AG04449 (cell line): ENCODE measurements at regions not wholly inside any gene's neighbourhood (a gene's known extent, or its start where the extent isn't known, plus 50 kb on each side); places are given as distances from the start of the nearest gene placed in this dataset.

Experiments used
- CTCF ChIA-PET: fragments of 350-600 bp; formaldehyde crosslinking; extraction: SDS; loops from one replicate; lab custom pipeline; 2021; ENCODE audit warnings: antibody characterized with exemption; lab: Yijun Ruan, JAX
- POLR2A ChIA-PET: fragments of 400-600, 350-600 bp; formaldehyde crosslinking; extraction: SDS; loops from one replicate; lab custom pipeline; 2020; ENCODE audit warnings: antibody characterized with exemption, inconsistent platforms; lab: Yijun Ruan, JAX
- DNase-seq: peaks from one replicate; pipeline ENCODE4 v3.0.0-alpha.2; 2010; ENCODE audit warnings: low read depth, low spot score
- H3K4me3 ChIP-seq: 2 replicates; pipeline ENCODE4 v1.5.1; 2011; ENCODE audit warnings: low read depth, mild to moderate bottlenecking, control low read depth, low read length
- CTCF ChIP-seq: IDR thresholded peaks from one replicate; pipeline ENCODE4 v1.5.1; 2011; ENCODE audit warnings: mild to moderate bottlenecking, moderate library complexity, low read length, control low read depth, inconsistent platforms; ENCODE audit not compliant: insufficient read depth; ENCODE audit errors: missing control alignments

- POLR2A ChIA-PET, result interaction anchor here (0.8 kb wide), 1 partner anchor 92 kb away, joined by 3 read pairs; no protein-coding TSS in a partner anchor
- TF ChIP-seq CTCF, result no peak
- H3K4me3 ChIP-seq, result no peak overlapping the region
- CTCF ChIA-PET, result interaction anchor here (0.7 kb wide), 1 partner anchor 9 kb away, joined by 3 read pairs; no protein-coding TSS in a partner anchor
- DNase-seq, result peak; percentile 89
Measured at GRCh38 chr15:96181873-96182301, 148.6 kb upstream of the NR2F2 start.

- no peak for DNase-seq
- POLR2A ChIA-PET, result no interaction called here
- no peak for TF ChIP-seq CTCF
- CTCF ChIA-PET, result no interaction called here
- H3K4me3 ChIP-seq, result no peak overlapping the region
Measured at GRCh38 chr15:96182736-96183513, 147.6 kb upstream of the NR2F2 start.

- H3K4me3 ChIP-seq, result no peak overlapping the region
- DNase-seq, result no peak
- ChIA-PET POLR2A (no interaction called here), CTCF (no interaction called here)
- no peak for TF ChIP-seq CTCF
Measured at GRCh38 chr15:96183514-96183850, 147.0 kb upstream of the NR2F2 start.

GRCh38 chr15:96183867-96184266, 146.6 kb upstream of the NR2F2 start:
- ChIA-PET CTCF (no interaction called here), POLR2A (no interaction called here)
- no peak overlapping the region for H3K4me3 ChIP-seq
- no peak for DNase-seq
- TF ChIP-seq CTCF, result no peak

GRCh38 chr15:96184297-96184696, 146.2 kb upstream of the NR2F2 start:
- ChIA-PET POLR2A (no interaction called here), CTCF (no interaction called here)
- no peak for DNase-seq
- TF ChIP-seq CTCF, result no peak
- H3K4me3 ChIP-seq, result no peak overlapping the region

- no peak for TF ChIP-seq CTCF
- CTCF ChIA-PET, result no interaction called here
- DNase-seq, result no peak
- no peak overlapping the region for H3K4me3 ChIP-seq
- POLR2A ChIA-PET, result no interaction called here
Measured at GRCh38 chr15:96186105-96186504, 144.4 kb upstream of the NR2F2 start.
